GM19328 (cell line): ENCODE measurements at regions not wholly inside any gene's neighbourhood (a gene's known extent, or its start where the extent isn't known, plus 50 kb on each side); places are given as distances from the start of the nearest gene placed in this dataset.

Source experiments
- ATAC-seq: cut with Tn5 transposase; IDR thresholded peaks from one replicate; pipeline ENCODE4 v1.9.1; 2021; ENCODE audit warnings: mild to moderate bottlenecking, moderate library complexity; ENCODE audit not compliant: unreplicated experiment

DNA sequence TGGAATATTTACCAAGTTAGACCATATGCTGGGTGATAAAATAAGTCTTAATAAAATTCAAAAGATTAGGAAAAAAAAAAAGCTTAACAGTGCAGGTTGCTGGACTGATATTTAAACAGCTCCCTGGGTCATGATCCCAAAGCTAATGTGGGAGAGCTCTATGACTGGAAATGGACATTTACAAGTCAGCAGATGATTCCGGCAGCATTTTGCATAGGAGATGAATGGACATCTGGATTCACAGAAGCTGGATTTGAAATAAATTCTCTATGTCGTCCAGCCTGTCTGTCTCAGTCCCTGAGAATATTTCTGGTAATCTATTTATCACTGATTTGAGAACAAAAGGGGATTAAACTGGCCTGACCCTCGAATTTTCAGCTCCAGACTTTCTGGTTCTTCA, 52.3 kb upstream of the KLHL25 start:
- no peak for ATAC-seq

DNA sequence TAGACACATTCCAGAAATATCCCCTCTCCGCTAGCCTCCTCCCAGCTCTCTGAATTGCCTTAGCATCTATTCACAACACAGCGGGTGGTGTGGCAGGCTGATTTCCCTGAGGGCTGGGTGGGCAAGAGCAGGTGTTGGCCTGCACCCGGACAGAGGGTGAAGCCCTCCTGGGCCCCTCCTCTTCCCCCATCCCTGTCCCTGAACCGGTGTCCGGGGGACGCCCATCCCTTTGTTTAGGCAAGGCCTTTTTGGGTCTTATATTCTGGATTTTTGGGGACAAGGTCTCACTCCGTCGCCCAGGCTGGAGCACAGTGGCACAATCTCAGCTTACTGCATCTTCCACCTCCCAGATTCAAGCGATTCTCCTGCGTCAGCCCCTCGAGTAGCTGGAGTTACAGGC, 55.2 kb upstream of the KLHL25 start:
- no peak for ATAC-seq

DNA sequence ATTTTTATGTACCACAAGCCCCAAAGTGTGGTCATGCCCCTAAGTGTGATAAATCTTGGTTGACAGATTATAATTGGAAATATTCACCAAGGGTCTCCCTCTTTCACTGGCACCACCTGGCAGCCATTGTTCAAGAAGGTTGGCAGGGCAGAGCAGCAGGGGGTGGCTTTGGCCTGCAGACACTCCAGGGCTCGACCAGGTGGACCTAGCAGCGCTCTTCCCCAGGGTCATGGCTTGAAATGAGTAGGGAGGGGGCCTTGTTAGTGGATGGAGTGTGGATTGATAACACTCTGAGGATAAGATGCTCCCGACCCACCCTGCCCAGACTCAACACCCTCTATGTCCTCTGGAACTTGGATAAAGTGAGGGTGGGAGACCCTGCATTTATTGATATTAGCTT, 58.2 kb upstream of the KLHL25 start:
- no peak for ATAC-seq

GRCh38 chr15:85854345-85855097, 59.8 kb upstream of the KLHL25 start:
- ATAC-seq: no peak

DNA sequence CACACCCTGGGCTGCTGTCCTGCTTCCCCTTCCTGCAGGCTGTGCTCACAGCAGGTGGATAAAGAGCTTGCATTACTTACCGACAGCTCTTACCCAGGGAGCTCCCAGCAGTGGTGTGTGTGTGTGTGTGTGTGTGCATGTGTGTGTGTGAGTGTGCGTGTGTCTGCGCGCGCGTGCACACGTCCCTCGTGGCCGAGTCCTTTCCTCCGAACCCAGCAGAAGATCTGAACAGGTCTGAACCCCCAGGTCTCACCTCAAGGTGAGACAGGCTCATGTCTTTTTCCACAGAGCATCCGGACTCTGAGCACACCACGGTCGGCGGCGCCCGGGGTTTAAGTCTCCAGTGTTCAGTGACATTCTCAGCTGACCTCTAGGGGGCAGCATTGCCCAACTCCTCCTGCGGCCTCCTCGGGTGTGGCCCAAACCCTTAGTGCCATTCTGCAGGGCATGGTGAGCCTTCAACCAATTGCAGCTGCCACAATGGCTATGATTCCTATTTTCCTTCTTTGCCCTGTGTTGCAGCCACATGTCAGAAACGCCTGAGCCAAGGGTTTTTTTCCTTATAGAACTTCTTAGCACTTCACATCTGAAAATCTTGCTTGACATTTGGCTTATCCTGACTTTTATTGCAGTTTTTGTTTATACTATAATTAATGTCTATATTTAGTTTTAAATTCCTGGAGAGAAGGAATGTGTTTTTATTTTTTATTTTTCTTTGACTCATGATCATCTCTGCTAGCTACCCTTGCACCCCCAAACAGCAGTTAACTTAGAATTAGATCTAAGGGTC, 64.1 kb upstream of the KLHL25 start:
- peak; percentile 89 for ATAC-seq

DNA sequence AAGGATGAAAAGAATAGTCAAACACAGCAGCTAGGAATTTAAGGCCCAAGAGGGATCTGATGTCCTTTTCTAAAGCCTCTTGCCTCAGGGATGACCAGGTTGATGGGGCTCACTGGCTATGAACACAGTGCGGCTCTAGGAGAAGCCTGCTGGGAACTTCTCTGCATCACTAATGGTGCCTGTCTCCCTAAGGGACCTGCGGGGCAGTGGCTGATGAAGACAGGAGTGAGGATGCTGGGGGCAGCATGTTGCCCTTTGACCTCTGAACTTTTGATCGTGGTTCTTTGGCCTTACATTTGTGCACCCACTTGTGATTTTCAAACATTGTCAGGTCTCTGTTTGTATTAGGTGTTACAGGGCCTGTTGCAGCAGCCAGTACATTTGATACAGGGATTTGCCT, 64.9 kb upstream of the KLHL25 start:
- no peak for ATAC-seq

- no peak for ATAC-seq
These were observed 65.9 kb upstream of the KLHL25 start for GRCh38 chr15:85860394-85861161.

GRCh38 chr15:85865070-85865684, 70.5 kb upstream of the KLHL25 start:
- ATAC-seq: no peak

GRCh38 chr15:85867250-85867649, 72.5 kb upstream of the KLHL25 start:
- ATAC-seq: no peak

- no peak for ATAC-seq
These were observed 74.4 kb upstream of the KLHL25 start for GRCh38 chr15:85869124-85869523.

DNA sequence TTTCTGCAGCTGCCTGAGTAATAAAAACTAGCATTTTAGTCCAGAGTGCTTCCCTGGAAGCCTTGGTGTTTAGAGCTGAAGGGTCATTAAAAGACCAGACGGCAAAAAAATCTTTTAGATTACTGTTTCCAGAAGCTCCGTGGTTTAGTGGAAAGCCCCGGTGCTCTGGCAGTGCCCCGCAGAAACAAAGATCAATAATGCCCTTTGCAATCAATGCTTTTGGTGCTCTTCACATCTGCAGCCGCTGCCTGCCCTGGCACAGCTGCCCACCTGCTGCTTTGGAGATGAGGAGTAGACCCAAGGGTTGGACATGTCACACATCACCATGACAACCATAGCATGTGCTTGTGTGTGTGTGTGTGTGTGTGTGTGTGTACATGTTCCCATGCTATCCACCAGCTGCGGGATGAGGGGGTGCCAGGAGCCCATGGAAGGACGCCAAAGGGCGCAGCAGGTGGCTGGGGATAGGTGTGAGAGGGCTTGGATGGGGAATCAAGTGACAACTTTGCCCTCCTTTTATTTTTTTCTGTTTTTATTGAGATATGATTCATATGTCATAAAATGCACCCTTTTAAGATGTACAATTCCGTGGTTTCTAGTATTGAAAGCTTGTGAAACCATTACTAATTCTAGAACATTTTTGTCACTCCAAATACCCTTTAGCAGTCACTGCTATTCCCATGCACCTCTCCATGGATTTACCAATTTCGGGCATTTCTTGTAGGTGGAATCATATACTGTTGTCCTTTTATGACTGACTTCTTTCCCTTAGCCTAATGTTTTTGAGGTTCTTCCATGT, 75.7 kb upstream of the KLHL25 start:
- ATAC-seq: no peak

- no peak for ATAC-seq
These were observed 76.8 kb upstream of the KLHL25 start for GRCh38 chr15:85871545-85871944.

DNA sequence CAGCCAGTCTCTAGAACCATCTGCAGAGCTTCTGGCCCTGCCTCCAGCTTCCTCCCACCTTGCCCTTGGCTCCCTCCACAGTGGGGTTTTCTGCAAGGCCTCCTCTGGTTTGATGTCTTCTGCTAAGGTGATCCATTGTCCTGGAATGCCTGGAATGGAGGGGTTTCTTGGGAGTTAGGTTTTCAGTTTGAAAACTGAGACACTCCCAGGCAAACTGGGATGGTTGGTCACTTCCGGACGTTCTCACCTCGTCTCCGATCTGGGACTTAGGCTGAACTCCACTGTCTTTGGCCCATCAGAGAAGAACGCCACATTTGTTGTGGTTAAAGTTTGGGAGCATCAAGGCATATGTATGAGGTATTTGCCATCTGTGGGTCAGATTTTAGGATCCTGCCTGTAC, 77.4 kb upstream of the KLHL25 start:
- no peak for ATAC-seq

DNA sequence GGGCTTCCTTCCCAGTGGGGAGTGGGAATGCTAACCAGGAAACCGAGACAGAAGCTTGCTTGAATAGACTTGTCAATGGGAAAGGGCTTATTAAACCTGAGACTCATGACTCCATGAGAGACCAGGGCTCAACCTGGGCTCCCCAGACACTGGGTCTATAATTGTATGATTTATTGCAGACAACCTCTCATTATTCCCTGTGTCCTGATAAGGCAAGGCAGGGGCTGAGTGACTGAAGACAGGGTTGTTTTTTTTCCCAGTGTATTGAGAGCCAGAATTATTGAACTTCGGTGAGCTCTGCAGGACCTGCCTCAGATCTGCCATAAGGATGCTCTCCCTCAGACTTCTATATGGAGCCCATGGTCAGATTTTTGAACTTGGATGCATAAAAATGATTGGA, 79.5 kb upstream of the KLHL25 start:
- no peak for ATAC-seq

DNA sequence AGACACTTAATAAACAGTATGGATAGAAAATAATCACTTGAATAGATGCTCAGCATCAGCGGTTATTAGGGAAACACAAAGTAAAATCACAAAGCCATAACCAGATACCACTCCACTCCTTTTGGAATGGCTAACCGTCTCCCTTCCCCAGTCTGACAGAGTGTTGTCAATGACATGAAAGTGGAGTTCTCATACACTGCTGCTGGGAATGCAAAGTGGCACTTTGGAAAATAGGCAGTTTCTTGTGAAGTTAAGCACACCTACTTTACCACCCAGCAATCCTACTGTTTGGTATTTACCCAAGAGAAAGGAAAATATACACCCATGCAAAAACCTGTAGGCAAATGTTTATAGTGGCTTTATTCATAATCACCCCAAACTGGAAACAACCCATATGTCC, 81.0 kb upstream of the KLHL25 start:
- ATAC-seq: no peak

DNA sequence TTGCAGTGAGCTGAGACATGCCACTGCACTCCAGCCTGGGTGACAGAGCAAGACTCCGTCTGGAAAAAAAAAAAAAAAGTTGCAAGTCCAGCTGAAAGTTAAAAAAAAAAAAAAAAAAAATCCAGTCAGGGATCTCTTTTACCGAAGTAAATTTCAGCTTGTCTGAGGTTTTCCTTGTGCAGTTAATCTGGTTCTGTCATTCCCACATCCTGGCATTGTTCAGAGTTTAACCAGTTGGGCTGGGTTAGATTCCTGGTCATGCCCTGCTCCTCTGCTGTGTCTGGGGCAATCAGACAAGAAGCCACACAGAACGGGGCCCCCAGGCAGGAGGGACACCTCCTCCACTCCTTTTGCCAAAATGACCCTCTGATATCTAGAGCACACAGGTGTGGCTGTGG, 84.1 kb upstream of the KLHL25 start:
- ATAC-seq: no peak

- ATAC-seq: no peak
These were observed 84.8 kb upstream of the KLHL25 start for GRCh38 chr15:85879334-85880163.

DNA sequence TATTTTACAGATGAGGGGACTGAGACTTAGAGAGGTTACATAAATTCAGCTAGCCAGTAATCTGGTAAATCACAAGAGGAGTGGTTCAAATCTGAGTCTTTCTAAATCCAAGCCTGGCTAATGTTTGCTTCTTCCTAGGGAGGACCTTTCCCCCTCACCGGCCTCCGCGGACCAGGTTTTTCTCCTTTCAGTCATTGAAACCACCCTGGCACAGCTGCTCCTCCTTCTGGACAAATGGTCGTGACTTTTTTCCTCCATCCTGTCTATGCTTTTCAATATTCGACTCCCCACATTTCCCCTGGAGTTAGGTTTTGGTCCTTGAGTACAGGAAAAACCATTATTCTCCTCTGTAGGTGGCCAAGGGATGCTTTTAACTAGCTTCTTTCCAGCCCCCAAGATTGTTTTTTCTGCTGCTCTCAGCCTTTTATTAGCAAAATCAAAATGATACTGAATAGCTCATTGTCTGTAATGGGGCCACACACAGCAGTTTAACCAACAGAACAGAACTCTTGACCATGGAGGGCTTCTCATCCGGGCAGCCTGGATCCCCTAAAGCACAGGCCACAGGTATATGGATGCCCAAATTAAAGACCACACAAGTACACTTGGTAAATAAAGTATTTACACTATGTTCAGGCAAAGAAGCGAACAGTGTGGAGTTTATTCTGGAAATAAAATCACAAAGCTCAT, 85.9 kb upstream of the KLHL25 start:
- no peak for ATAC-seq

DNA sequence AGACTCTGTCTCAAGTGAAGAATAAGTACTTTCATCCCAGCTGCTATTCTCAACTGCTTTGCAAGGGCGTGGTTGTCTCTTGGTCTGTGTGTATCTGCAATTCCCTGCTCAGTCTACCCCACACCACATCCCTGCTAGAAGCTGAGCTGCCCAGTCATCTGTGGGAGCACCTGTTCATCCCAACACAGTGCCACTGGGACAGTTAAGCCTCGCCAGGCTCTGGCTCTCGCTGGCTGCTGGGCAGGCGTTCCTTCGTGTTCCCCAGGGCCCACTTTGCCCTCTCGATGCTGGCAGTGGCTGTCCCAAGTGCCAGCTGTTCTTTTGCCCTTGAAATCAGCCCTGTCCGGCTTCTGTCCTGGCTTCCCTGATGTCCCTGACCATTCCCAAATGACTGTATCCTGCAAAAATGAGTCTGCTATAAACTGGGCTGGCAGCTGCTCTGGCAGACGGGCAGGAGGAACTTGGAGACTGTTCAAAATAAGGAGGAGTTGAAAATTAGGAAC, 91.6 kb upstream of the KLHL25 start:
- no peak for ATAC-seq
